GM21447 (cell line): ENCODE measurements at regions not wholly inside any gene's neighbourhood (a gene's known extent, or its start where the extent isn't known, plus 50 kb on each side); places are given as distances from the start of the nearest gene placed in this dataset.

Experiments used
- ATAC-seq: cut with Tn5 transposase; IDR thresholded peaks from one replicate; pipeline ENCODE4 v1.9.1; 2021; ENCODE audit not compliant: unreplicated experiment

DNA sequence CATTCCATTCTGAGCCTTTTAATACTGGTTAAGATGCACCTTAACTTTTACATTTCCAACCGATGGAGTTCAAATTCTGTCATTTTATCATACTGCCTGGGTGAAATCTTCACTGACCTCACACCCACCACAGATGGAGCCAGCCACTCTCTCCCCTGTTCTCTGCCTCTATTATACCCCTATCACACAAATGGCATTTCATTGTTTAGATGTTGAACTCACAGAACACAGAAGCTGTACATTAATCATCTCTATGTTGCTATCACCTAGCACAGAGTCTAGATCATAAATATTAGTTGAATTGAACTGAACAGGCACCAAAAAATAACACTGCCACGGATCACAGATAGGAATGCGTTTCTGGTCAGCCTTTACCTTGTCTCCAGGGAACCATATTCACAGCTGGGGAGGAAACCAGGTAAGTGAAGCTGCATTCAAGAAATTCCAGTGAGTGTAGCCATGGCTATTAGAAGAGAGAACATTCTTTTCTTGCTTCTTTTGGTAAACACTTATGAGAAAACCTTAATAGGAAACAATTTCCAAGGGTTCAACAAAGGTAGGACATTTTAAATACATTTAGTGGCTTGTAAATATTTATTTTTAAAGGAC is 194.9 kb upstream of the RMST start:
- no peak for ATAC-seq

DNA sequence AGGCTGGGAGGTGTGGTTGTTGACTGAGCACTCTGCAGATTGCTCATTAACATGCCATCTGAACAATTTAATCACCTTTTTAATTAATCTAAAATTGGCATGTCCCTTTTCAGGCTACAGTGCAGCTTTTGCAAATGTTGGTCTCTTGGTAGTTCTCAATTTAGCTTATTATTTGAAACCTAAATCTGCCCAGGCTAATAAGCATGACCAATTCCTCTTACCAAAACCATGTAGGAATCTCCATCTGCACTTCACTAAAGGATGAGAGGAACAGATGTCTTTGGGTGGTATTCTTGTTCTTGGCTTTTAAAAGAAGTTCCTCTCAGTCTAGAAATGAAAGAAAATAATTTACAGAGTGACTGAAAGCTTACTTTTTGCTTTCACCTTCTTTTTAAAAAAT is 190.1 kb upstream of the RMST start:
- no peak for ATAC-seq

DNA sequence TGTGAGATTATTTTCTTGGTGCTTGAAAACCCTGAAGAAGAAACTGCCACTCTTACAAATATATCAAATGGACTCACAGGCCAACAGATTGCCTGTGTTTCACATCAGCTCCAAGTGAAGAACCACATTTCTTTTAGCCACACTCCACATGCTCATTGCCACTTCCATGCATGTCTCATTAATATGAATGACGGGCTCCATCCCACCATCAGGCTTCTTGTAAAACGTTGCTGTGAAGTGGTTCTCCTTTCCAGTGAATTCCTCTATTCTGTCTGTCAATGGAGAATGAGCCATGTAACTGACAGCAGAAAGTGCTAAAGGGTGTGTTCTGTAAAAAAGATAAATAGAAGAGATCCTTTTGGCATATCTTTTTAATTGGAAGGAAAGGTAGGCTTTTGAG is 188.2 kb upstream of the RMST start:
- no peak for ATAC-seq

DNA sequence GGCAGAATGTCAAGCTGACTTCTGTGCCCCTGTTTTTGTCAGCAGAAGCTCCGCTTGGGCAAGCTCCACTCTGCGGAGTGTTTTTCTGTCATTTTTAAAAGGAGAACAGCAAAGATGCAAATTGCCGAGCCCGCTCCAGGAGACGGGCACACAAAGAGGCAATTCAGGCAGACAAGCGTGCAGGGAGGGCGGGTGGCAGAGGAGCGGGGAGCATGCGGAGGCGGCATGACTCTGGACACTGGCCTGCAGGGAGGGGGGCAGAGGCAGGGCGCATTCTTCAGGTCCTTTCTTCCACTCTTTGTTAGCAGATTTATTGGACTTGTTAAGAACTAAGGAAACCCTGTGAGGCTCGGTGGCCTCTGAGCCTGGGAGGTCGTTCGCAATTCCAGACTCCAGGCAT is 187.3 kb upstream of the RMST start:
- ATAC-seq = no peak

DNA sequence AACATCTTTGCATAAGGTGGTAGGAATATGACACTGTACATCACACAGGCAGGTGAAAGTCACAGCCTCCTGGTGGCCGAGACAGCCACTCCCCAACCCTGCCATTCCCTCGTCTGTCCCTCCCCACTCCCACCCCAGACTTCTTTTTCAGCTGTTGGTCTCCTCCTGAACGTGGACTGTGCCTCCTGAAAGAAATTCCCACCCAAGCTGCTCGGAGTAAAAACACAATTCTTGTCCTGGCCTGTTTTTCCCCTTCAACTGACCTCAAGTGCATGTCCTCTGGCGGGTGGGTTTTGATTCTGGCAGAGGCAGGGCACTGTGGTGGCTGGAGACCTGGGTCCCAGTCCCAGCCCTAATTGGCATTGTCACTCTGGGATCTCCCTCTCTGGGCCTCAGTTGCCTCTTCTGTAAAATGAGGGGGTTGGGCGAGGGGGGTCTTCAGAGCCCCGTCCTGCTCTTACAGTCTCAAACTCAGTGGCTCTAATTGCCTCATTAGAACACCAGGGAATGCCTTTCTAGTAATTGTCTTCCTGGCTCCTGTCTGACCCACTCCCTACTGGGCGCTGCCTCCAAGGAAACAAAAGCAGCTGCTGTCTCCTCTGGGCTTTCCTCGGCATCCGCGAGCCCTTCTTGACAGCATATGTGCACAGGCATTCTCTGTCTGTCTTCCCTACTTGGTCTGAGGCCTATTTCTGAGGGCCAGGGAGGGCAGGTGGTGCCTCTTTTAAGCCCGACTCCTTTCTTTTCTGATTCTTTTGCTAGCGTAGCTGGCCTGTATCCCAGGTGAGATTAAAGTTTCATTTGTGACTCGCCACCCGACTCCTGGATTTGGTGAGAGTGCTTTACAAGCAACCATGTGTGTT is 186.6 kb upstream of the RMST start:
- ATAC-seq = no peak

GRCh38 chr12:97276661-97277429 is 185.8 kb upstream of the RMST start:
- ATAC-seq = no peak

- ATAC-seq = no peak
Measured at GRCh38 chr12:97283297-97283696, 179.3 kb upstream of the RMST start.

DNA sequence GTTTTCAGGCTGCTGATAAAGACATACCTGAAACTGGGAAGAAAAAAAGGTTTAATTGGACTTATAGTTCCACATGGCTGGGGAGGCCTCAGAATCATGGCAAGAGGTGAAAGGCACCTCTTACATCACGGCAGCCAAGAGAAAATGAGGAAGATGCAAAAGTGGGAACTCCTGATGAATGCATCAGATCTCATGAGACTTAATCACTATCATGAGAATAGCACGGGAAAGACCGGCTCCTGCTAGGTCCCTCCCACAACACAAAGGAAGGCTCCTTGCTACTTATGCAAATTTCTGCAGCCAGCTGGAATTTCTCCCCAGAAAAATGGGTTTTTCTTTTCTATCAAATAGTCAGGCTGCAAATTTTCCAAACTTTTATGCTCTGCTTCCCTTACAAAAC is 174.1 kb upstream of the RMST start:
- ATAC-seq = no peak

DNA sequence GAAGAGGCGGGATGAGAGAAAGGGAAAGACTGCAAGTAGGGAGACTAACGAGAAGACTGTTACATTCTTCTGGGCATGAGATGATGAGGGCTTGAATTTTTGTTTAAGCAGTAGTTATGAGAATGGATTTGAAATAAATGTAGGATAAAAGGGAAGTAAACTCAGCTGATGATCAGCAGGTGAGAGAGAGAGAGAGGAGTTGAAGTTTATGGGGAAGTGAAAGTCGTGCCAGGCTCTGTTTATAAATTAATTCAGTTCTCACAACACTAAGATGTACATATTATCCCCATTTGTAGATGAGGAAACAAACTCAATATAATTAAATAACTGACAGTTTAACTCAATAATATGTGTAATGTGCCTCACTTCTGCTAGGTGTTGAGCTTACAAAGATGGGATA is 170.0 kb upstream of the RMST start:
- ATAC-seq = no peak

DNA sequence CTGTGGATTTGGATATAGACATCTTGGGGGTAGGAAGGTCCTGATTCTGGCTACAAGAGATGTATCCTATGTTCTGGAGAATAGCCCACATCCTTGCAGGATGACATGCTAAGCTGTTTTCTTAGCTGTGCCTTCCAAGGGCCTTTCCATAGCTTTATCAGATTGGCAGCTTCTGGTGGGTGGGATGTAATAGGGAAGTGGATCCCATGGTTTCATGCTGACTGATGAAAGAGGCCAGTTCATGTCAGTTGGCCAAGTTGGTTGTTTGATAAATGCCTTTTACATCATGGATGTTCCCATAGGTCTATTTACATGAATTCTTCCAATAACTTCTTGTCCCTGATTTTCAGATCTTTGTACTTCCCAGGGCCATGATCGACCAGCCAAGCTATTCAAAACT is 169.1 kb upstream of the RMST start:
- no peak for ATAC-seq

- no peak for ATAC-seq
Measured at GRCh38 chr12:97299847-97300246, 162.8 kb upstream of the RMST start.

GRCh38 chr12:97300431-97300830 is 162.2 kb upstream of the RMST start:
- no peak for ATAC-seq

- ATAC-seq = no peak
Measured at GRCh38 chr12:97300891-97301290, 161.7 kb upstream of the RMST start.

- no peak for ATAC-seq
Measured at GRCh38 chr12:97301576-97301975, 161.0 kb upstream of the RMST start.

- ATAC-seq = no peak
Measured at GRCh38 chr12:97305651-97306050, 157.0 kb upstream of the RMST start.

DNA sequence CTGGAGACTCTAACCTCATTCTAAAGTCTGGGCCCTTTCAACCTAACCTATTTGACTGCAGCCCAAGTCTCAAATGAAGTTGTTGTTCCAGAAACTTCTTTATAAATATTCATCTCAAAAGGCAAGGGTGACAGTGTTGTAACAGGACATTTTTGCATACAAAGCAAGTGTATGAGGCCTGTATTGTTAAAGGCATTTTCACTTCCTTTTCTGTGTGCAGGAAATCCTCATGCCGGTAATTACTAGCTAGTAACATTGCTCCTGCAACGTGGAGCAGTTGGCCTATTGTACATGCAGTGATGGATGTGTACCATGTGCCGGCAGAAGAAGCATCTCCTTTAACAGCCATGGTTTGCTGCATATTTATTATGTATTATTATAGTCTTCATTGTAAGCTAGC is 156.5 kb upstream of the RMST start:
- ATAC-seq = peak; percentile 99

DNA sequence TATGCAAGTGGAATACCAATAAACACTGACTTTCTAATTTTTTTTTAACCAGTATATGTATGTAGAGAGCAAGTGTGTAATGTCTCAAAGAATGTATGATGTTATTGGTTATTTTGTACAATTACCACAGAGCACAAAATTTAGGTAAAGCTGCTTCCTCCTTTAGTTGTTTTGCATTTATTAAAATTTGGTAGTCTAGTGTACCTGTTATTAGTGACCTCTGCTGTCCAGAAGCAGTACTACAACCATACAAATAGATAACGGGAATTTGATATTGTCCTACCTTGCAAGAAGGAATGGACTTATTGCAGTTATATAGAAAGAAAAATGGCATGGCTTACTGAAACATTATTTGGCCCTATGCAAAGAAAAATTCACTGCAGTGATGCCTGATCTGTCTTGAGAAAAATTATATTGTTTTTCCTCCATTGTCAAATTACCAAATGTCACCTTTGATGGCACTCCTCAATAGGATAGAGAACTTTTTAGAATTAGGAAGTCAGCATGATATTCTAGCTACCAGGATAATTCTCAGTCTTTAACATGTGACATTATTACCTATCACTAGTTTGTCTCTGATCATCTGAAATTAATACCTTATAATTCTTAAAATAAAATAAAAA is 153.9 kb upstream of the RMST start:
- no peak for ATAC-seq

DNA sequence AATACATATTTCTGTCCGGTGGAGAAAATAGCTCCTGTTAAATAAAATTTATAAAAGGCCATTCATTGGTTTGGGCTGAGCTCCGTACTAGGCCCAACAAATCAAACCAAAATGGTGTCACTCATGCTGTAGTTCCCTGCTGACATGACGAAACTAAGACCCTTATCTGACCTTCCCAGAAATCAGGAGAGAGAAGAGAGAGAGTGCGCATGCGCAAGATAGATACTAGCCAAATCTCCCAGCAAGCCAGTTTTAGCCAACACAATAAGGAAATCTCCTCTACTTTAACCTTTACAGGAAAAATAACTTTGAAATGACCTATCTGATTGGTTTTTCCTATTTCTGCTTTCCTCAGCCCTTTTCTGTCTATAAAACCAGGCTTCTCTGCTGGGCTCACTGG is 152.7 kb upstream of the RMST start:
- no peak for ATAC-seq

DNA sequence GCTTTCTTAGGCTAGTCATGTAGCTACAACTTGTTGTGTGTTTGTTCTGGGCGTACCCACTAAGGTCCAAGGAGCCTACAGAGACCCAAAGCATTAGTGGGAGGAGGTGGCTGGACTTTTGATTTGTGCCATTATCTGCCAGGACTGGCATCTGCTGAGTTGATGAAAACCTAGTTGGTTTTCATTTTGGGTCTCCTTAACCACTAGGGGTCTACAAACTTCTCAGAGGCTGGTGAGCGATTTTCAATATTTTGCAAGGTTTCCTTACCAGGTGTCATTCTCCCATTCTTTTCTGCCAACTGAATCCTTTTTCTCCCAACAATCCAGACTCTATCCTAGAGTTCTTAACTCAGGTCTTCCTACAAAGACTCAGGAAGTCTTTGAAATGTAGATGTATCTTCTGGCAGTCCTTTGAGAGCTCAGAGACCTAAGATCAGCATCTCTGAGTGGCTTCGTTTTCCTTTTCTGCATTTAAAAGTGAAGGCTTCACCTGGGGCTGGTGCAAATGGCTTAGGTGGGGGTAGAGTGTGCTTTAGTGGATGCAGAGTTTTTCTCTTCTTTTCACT is 150.0 kb upstream of the RMST start:
- ATAC-seq = no peak

- ATAC-seq = no peak
Measured at GRCh38 chr12:97313471-97314190, 149.0 kb upstream of the RMST start.

DNA sequence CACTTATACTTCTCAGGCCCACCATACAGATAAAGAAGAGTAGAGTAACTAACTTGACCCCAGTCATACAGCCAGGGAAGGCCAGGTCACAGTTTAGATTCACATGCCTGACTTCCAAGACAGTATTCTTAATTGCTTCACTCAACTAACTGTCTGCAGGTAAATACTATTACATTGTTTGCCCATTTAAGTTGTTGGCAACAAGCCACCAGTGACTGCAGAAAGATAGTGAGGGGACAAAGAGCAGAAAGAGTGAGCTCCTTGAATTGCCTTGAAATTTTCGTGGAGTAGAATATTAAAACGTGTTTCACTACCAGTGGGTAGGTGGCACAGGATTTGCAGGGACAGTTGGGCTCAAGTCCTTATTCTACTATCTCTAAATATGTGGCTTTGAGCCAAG is 146.3 kb upstream of the RMST start:
- no peak for ATAC-seq
